WTC11 (cell line): ENCODE measurements at regions not wholly inside any gene's neighbourhood (a gene's known extent, or its start where the extent isn't known, plus 50 kb on each side); places are given as distances from the start of the nearest gene placed in this dataset.

Experiments
- ATAC-seq: fragments of 200-7000 bp; cut with Tn5 transposase; 2 replicates; pipeline ENCODE4 v1.10.0; 2021; ENCODE audit warnings: mild to moderate bottlenecking, moderate library complexity
- CTCF ChIA-PET: fragments of 300-600 bp; sonication (Branson Sonifier 250); formaldehyde crosslinking; loops from one replicate; lab custom pipeline; 2021; ENCODE audit warnings: antibody characterized with exemption; lab: Charles Lee
- POLR2A ChIA-PET: fragments of 350-600 bp; sonication (Branson Sonifier 250); formaldehyde crosslinking; loops from one replicate; lab custom pipeline; 2021; ENCODE audit warnings: antibody characterized with exemption; lab: Charles Lee
- DNase-seq: peaks from one replicate; pipeline ENCODE4 v3.0.0; 2021; ENCODE audit warnings: low spot score
- H3K27ac Mint-ChIP-seq: 2 replicates; pipeline ENCODE4 v1.8.0; 2021; ENCODE audit warnings: mixed read lengths
- H3K27me3 Mint-ChIP-seq: 2 replicates; pipeline ENCODE4 v1.8.0; 2021; ENCODE audit warnings: low read depth, mild to moderate bottlenecking, moderate library complexity, mixed read lengths
- H3K36me3 Mint-ChIP-seq: 2 replicates; pipeline ENCODE4 v1.8.0; 2021; ENCODE audit warnings: mixed read lengths
- H3K4me1 Mint-ChIP-seq: 2 replicates; pipeline ENCODE4 v1.8.0; 2022; ENCODE audit warnings: mixed read lengths
- H3K4me3 Mint-ChIP-seq: 2 replicates; pipeline ENCODE4 v1.8.0; 2021; ENCODE audit warnings: mild to moderate bottlenecking, moderate library complexity, mixed read lengths
- H3K9me3 Mint-ChIP-seq: 2 replicates; pipeline ENCODE4 v1.8.0; 2021; ENCODE audit warnings: mixed read lengths
- CTCF ChIP-seq: fragments of 200-600 bp; IDR thresholded peaks from 2 replicates; pipeline ENCODE4 v1.8.0; 2022; ENCODE audit warnings: antibody characterized with exemption
- E2F5 ChIP-seq: sonication (generic); formaldehyde crosslinking; IDR thresholded peaks from 2 replicates; pipeline ENCODE4 v1.8.1; 2022; ENCODE audit warnings: mild to moderate bottlenecking, moderate library complexity, missing genetic modification reagents
- ERG ChIP-seq: fragments of 250-450 bp; sonication (Bioruptor Pico); IDR thresholded peaks from 2 replicates; pipeline ENCODE4 v1.8.0; 2021; ENCODE audit warnings: mild to moderate bottlenecking
- ETV6 ChIP-seq: sonication (generic); formaldehyde crosslinking; IDR thresholded peaks from 2 replicates; pipeline ENCODE4 v1.8.1; 2022; ENCODE audit warnings: mild to moderate bottlenecking, missing genetic modification reagents
- FOXP1 ChIP-seq: sonication (generic); formaldehyde crosslinking; IDR thresholded peaks from 2 replicates; pipeline ENCODE4 v1.8.0; 2022; ENCODE audit warnings: missing genetic modification reagents, mild to moderate bottlenecking, moderate library complexity, borderline replicate concordance
- GRHL2 ChIP-seq: fragments of 250-450 bp; sonication (Bioruptor Pico); IDR thresholded peaks from 2 replicates; pipeline ENCODE4 v1.8.0; 2022; ENCODE audit warnings: mild to moderate bottlenecking, moderate library complexity; ENCODE audit not compliant: insufficient replicate concordance, severe bottlenecking
- NFATC4 ChIP-seq: fragments of 250-450 bp; sonication (Bioruptor Pico); IDR thresholded peaks from 2 replicates; pipeline ENCODE4 v1.9.0; 2021; ENCODE audit warnings: mild to moderate bottlenecking
- OVOL2 ChIP-seq: fragments of 250-450 bp; sonication (Bioruptor Pico); IDR thresholded peaks from 2 replicates; pipeline ENCODE4 v1.9.0; 2021; ENCODE audit warnings: mild to moderate bottlenecking, borderline replicate concordance
- PREB ChIP-seq: sonication (generic); formaldehyde crosslinking; IDR thresholded peaks from 2 replicates; pipeline ENCODE4 v1.8.1; 2022; ENCODE audit warnings: mild to moderate bottlenecking, missing genetic modification reagents, moderate library complexity, borderline replicate concordance
- SOX15 ChIP-seq: fragments of 250-450 bp; sonication (Bioruptor Pico); IDR thresholded peaks from 2 replicates; pipeline ENCODE4 v1.9.0; 2021; ENCODE audit warnings: mild to moderate bottlenecking
- SP1 ChIP-seq: sonication (generic); formaldehyde crosslinking; conservative IDR thresholded peaks from 2 replicates; pipeline ENCODE4 v1.8.1; 2022; ENCODE audit warnings: missing genetic modification reagents
- TCF7 ChIP-seq: sonication (generic); formaldehyde crosslinking; IDR thresholded peaks from 2 replicates; pipeline ENCODE4 v1.8.0; 2022; ENCODE audit warnings: mild to moderate bottlenecking, low read depth, missing genetic modification reagents, moderate library complexity
- USF1 ChIP-seq: sonication (generic); formaldehyde crosslinking; IDR thresholded peaks from 2 replicates; pipeline ENCODE4 v1.8.0; 2022; ENCODE audit warnings: mild to moderate bottlenecking, missing genetic modification reagents
- USF2 ChIP-seq: sonication (generic); formaldehyde crosslinking; IDR thresholded peaks from 2 replicates; pipeline ENCODE4 v1.8.1; 2023; ENCODE audit warnings: mild to moderate bottlenecking, missing genetic modification reagents, moderate library complexity
- ZNF263 ChIP-seq: sonication (generic); formaldehyde crosslinking; IDR thresholded peaks from 2 replicates; pipeline ENCODE4 v1.8.1; 2022; ENCODE audit warnings: low read depth, mild to moderate bottlenecking, moderate library complexity, missing genetic modification reagents
- ZNF281 ChIP-seq: sonication (generic); formaldehyde crosslinking; IDR thresholded peaks from 2 replicates; pipeline ENCODE4 v1.8.0; 2023; ENCODE audit warnings: mild to moderate bottlenecking, missing genetic modification reagents
- ZNF317 ChIP-seq: sonication (generic); formaldehyde crosslinking; IDR thresholded peaks from 2 replicates; pipeline ENCODE4 v1.8.1; 2023; ENCODE audit warnings: low read depth, mild to moderate bottlenecking, moderate library complexity, missing genetic modification reagents, borderline replicate concordance
- ZNF532 ChIP-seq: fragments of 250-450 bp; sonication (Bioruptor Pico); IDR thresholded peaks from 2 replicates; pipeline ENCODE4 v1.9.0; 2021; ENCODE audit warnings: mild to moderate bottlenecking, borderline replicate concordance

- no peak for TF ChIP-seq ZNF281 (CRISPR knock-in tag)
- no peak for TF ChIP-seq ETV6
- no peak for TF ChIP-seq ZNF532 (CRISPR knock-in tag)
- no peak for TF ChIP-seq SP1 (CRISPR knock-in tag)
- no peak for TF ChIP-seq OVOL2 (CRISPR knock-in tag)
- no peak for TF ChIP-seq SOX15
- no peak for TF ChIP-seq E2F5 (CRISPR knock-in tag)
- no peak for TF ChIP-seq PREB
- no peak for TF ChIP-seq TCF7 (CRISPR knock-in tag)
Measured at GRCh38 chr14:87082917-87083316, 910.1 kb downstream of the GALC start (continued).

- POLR2A ChIA-PET: no interaction called here
- H3K36me3 Mint-ChIP-seq: no peaks in the 10 kb centered on the region
- TF ChIP-seq USF1 (CRISPR knock-in tag) (peak; percentile 41; the same call in 1 of the 2 replicates), FOXP1 (CRISPR knock-in tag) (no peak), USF2 (CRISPR knock-in tag) (peak; percentile 71)
- CTCF ChIA-PET: no interaction called here
- no peak overlapping the region for H3K4me3 Mint-ChIP-seq
- no peak for DNase-seq
- H3K4me1 Mint-ChIP-seq: peaks cover 43% of the 10 kb centered on the region
- no peak overlapping the region for H3K27ac Mint-ChIP-seq
- ATAC-seq: peak; percentile 60
- peaks cover 3% of the 10 kb centered on the region; the same call in 1 of the 2 replicates for H3K9me3 Mint-ChIP-seq
- peaks cover 30% of the 10 kb centered on the region for H3K27me3 Mint-ChIP-seq
Measured at GRCh38 chr14:87081004-87081403, 912.0 kb downstream of the GALC start.

GRCh38 chr14:87080146-87080545 lies 912.8 kb downstream of the GALC start:
- H3K4me3 Mint-ChIP-seq: no peak overlapping the region
- TF ChIP-seq NFATC4 (CRISPR knock-in tag) (no peak), CTCF (no peak), ERG (CRISPR knock-in tag) (no peak), GRHL2 (no peak), ZNF263 (CRISPR knock-in tag) (no peak), ZNF317 (CRISPR knock-in tag) (no peak)
- peaks cover 22% of the 10 kb centered on the region for H3K27me3 Mint-ChIP-seq
- ChIA-PET POLR2A (no interaction called here), CTCF (no interaction called here)
- H3K36me3 Mint-ChIP-seq: no peaks in the 10 kb centered on the region
- H3K27ac Mint-ChIP-seq: no peak overlapping the region
- H3K9me3 Mint-ChIP-seq: peaks cover 3% of the 10 kb centered on the region; the same call in 1 of the 2 replicates
- H3K4me1 Mint-ChIP-seq: peaks cover 46% of the 10 kb centered on the region
- no peak for ATAC-seq
- DNase-seq: no peak
